Activated CD8-positive, alpha-beta memory T cell treated with anti-CD3 and anti-CD28 coated beads, Interleukin-2, amount 10 ng/mL, durations not matched to agents 7 days and 5 days (primary cell): ENCODE measurements at regions not wholly inside any gene's neighbourhood (a gene's known extent, or its start where the extent isn't known, plus 50 kb on each side); places are given as distances from the start of the nearest gene placed in this dataset.

Experiments
- ATAC-seq: fragments of 150-1000 bp; cut with Tn5 transposase; one replicate; pipeline ENCODE4 v1.10.0; 2021; ENCODE audit warnings: moderate library complexity
- CTCF ChIA-PET: fragments of 350-600 bp; sonication (Branson Sonifier 250); formaldehyde crosslinking; loops from one replicate; lab custom pipeline; 2021; ENCODE audit warnings: antibody characterized with exemption; lab: Charles Lee
- DNase-seq: peaks from one replicate; pipeline ENCODE4 v3.0.0-alpha.2; 2020
- H3K27ac Mint-ChIP-seq: one replicate; pipeline ENCODE4 v1.8.0; 2021; ENCODE audit warnings: mild to moderate bottlenecking, mixed read lengths
- H3K27me3 Mint-ChIP-seq: one replicate; pipeline ENCODE4 v1.8.0; 2021; ENCODE audit warnings: mixed read lengths
- H3K36me3 Mint-ChIP-seq: one replicate; pipeline ENCODE4 v1.8.0; 2021; ENCODE audit warnings: mild to moderate bottlenecking, mixed read lengths
- H3K4me1 Mint-ChIP-seq: one replicate; pipeline ENCODE4 v1.8.0; 2021; ENCODE audit warnings: mixed read lengths
- H3K4me3 Mint-ChIP-seq: one replicate; pipeline ENCODE4 v1.8.0; 2021; ENCODE audit warnings: mild to moderate bottlenecking, moderate library complexity, mixed read lengths
- H3K9me3 Mint-ChIP-seq: one replicate; pipeline ENCODE4 v1.8.0; 2022; ENCODE audit warnings: low read depth, mixed read lengths

- Mint-ChIP-seq H3K27me3 (no peaks in the 10 kb centered on the region), H3K4me1 (peaks cover 5% of the 10 kb centered on the region), H3K36me3 (no peaks in the 10 kb centered on the region), H3K4me3 (no peak overlapping the region), H3K27ac (no peak overlapping the region), H3K9me3 (no peaks in the 10 kb centered on the region)
- DNase-seq (no peak), ATAC-seq (no peak)
- CTCF ChIA-PET = interaction anchor here (0.9 kb wide), 1 partner anchor 363 kb away, joined by 4 read pairs; no protein-coding TSS in a partner anchor
Observed at GRCh38 chr4:81833576-81833975, 361.9 kb upstream of the RASGEF1B start.

- CTCF ChIA-PET = interaction anchor here (1.3 kb wide), 1 partner anchor 16 kb away, joined by 3 read pairs; no protein-coding TSS in a partner anchor
- H3K27ac Mint-ChIP-seq = no peak overlapping the region
- peaks cover 2% of the 10 kb centered on the region for H3K27me3 Mint-ChIP-seq
- no peak for DNase-seq
- no peak overlapping the region for H3K4me3 Mint-ChIP-seq
- no peak for ATAC-seq
- H3K36me3 Mint-ChIP-seq = peaks cover 8% of the 10 kb centered on the region
- H3K9me3 Mint-ChIP-seq = peaks cover 2% of the 10 kb centered on the region
- H3K4me1 Mint-ChIP-seq = peaks cover 21% of the 10 kb centered on the region
Observed at GRCh38 chr4:81828991-81829390, 357.3 kb upstream of the RASGEF1B start.

- DNase-seq = peak; percentile 62
- Mint-ChIP-seq H3K9me3 (peaks cover 2% of the 10 kb centered on the region), H3K36me3 (peaks cover 8% of the 10 kb centered on the region), H3K27ac (peak overlapping the region; percentile 48), H3K27me3 (peaks cover 2% of the 10 kb centered on the region), H3K4me1 (peaks cover 21% of the 10 kb centered on the region), H3K4me3 (no peak overlapping the region)
- CTCF ChIA-PET = no interaction called here
- peak; percentile 94 for ATAC-seq
Observed at GRCh38 chr4:81827577-81828202, 356.0 kb upstream of the RASGEF1B start.

- DNase-seq (no peak), ATAC-seq (no peak)
- Mint-ChIP-seq H3K4me3 (no peak overlapping the region), H3K4me1 (peaks cover 21% of the 10 kb centered on the region), H3K27me3 (peaks cover 2% of the 10 kb centered on the region), H3K36me3 (peaks cover 8% of the 10 kb centered on the region), H3K27ac (no peak overlapping the region), H3K9me3 (peaks cover 2% of the 10 kb centered on the region)
- CTCF ChIA-PET = no interaction called here
Observed at GRCh38 chr4:81826817-81827424, 355.2 kb upstream of the RASGEF1B start.

- peaks cover 2% of the 10 kb centered on the region for H3K9me3 Mint-ChIP-seq
- peaks cover 3% of the 10 kb centered on the region for H3K27me3 Mint-ChIP-seq
- ATAC-seq (no peak), DNase-seq (no peak)
- CTCF ChIA-PET = no interaction called here
- H3K4me3 Mint-ChIP-seq = no peak overlapping the region
- peaks cover 8% of the 10 kb centered on the region for H3K36me3 Mint-ChIP-seq
- peaks cover 21% of the 10 kb centered on the region for H3K4me1 Mint-ChIP-seq
- no peak overlapping the region for H3K27ac Mint-ChIP-seq
Observed at GRCh38 chr4:81826335-81826734, 354.6 kb upstream of the RASGEF1B start.

GRCh38 chr4:81818385-81818920 lies 346.7 kb upstream of the RASGEF1B start:
- peaks cover 3% of the 10 kb centered on the region for H3K9me3 Mint-ChIP-seq
- no peak overlapping the region for H3K27ac Mint-ChIP-seq
- no peaks in the 10 kb centered on the region for H3K36me3 Mint-ChIP-seq
- no peak for DNase-seq
- H3K4me1 Mint-ChIP-seq = no peaks in the 10 kb centered on the region
- CTCF ChIA-PET = no interaction called here
- peaks cover 29% of the 10 kb centered on the region for H3K27me3 Mint-ChIP-seq
- no peak overlapping the region for H3K4me3 Mint-ChIP-seq
- no peak for ATAC-seq

GRCh38 chr4:81816031-81816761 lies 344.5 kb upstream of the RASGEF1B start:
- H3K4me1 Mint-ChIP-seq = no peaks in the 10 kb centered on the region
- ATAC-seq = no peak
- DNase-seq = no peak
- H3K36me3 Mint-ChIP-seq = no peaks in the 10 kb centered on the region
- no peak overlapping the region for H3K27ac Mint-ChIP-seq
- CTCF ChIA-PET = no interaction called here
- H3K4me3 Mint-ChIP-seq = no peak overlapping the region
- H3K27me3 Mint-ChIP-seq = peaks cover 42% of the 10 kb centered on the region
- H3K9me3 Mint-ChIP-seq = peaks cover 3% of the 10 kb centered on the region

GRCh38 chr4:81814987-81815541 lies 343.4 kb upstream of the RASGEF1B start:
- CTCF ChIA-PET = no interaction called here
- Mint-ChIP-seq H3K27me3 (peaks cover 34% of the 10 kb centered on the region), H3K9me3 (no peaks in the 10 kb centered on the region), H3K4me1 (no peaks in the 10 kb centered on the region), H3K4me3 (no peak overlapping the region), H3K27ac (no peak overlapping the region), H3K36me3 (no peaks in the 10 kb centered on the region)
- no peak for ATAC-seq
- DNase-seq = no peak

- H3K4me1 Mint-ChIP-seq = no peaks in the 10 kb centered on the region
- CTCF ChIA-PET = no interaction called here
Observed at GRCh38 chr4:81811562-81812293, 340.0 kb upstream of the RASGEF1B start.

GRCh38 chr4:81808011-81808672 lies 336.4 kb upstream of the RASGEF1B start:
- H3K4me1 Mint-ChIP-seq = peaks cover under 1% of the 10 kb centered on the region
- CTCF ChIA-PET = no interaction called here
- H3K9me3 Mint-ChIP-seq = no peaks in the 10 kb centered on the region

More at GRCh38 chr4:81811562-81812293, 340.0 kb upstream of the RASGEF1B start:
- DNase-seq (no peak), ATAC-seq (no peak)
- Mint-ChIP-seq H3K27me3 (peaks cover 28% of the 10 kb centered on the region), H3K36me3 (no peaks in the 10 kb centered on the region), H3K27ac (no peak overlapping the region), H3K4me3 (no peak overlapping the region), H3K9me3 (no peaks in the 10 kb centered on the region)

GRCh38 chr4:81807386-81807785 lies 335.7 kb upstream of the RASGEF1B start:
- Mint-ChIP-seq H3K9me3 (no peaks in the 10 kb centered on the region), H3K4me1 (peaks cover 2% of the 10 kb centered on the region), H3K27me3 (peaks cover 8% of the 10 kb centered on the region), H3K36me3 (no peaks in the 10 kb centered on the region), H3K27ac (no peak overlapping the region), H3K4me3 (no peak overlapping the region)
- CTCF ChIA-PET = no interaction called here
- ATAC-seq (no peak), DNase-seq (no peak)

More at GRCh38 chr4:81808011-81808672, 336.4 kb upstream of the RASGEF1B start:
- no peak for ATAC-seq
- H3K27ac Mint-ChIP-seq = no peak overlapping the region
- H3K4me3 Mint-ChIP-seq = no peak overlapping the region
- H3K27me3 Mint-ChIP-seq = peaks cover 13% of the 10 kb centered on the region
- no peak for DNase-seq
- no peaks in the 10 kb centered on the region for H3K36me3 Mint-ChIP-seq

- Mint-ChIP-seq H3K27ac (no peak overlapping the region), H3K36me3 (no peaks in the 10 kb centered on the region), H3K27me3 (peaks cover under 1% of the 10 kb centered on the region), H3K4me1 (peaks cover 2% of the 10 kb centered on the region), H3K4me3 (no peak overlapping the region), H3K9me3 (no peaks in the 10 kb centered on the region)
- DNase-seq (no peak), ATAC-seq (no peak)
- CTCF ChIA-PET = no interaction called here
Observed at GRCh38 chr4:81806485-81806884, 334.8 kb upstream of the RASGEF1B start.
